ENCODE measurements at regions not wholly inside any gene's neighbourhood (a gene's known extent, or its start where the extent isn't known, plus 50 kb on each side); places are given as distances from the start of the nearest gene placed in this dataset.

GRCh38 chr16:85466989-85467388 is 146.1 kb upstream of the GSE1 start:
- Histone ChIP-seq H3K4me2 (ENCODE audit: insufficient read depth, insufficient read length, low read length) (no peak overlapping the region), H3K23me2 (ENCODE audit: insufficient read length, low read depth, low read length, poor library complexity, severe bottlenecking) (peaks cover 4% of the 10 kb centered on the region), H4K8ac (replicated peaks; ENCODE audit: insufficient read length, low read depth, low read length) (no peak overlapping the region), H2BK12ac (ENCODE audit: insufficient read length, low read depth, low read length) (no peak overlapping the region), H3K4me1 (ENCODE audit: insufficient read depth, low read length) (no peaks in the 10 kb centered on the region), H3K18ac (ENCODE audit: insufficient read length, low read depth, low read length) (no peak overlapping the region), H2AFZ (ENCODE audit: low read length) (no peak overlapping the region), H3T11ph (ENCODE audit: low read length) (no peak overlapping the region), H2BK5ac (ENCODE audit: insufficient read length, low read length) (no peak overlapping the region), H4K5ac (ENCODE audit: insufficient read length, low read depth, low read length) (no peak overlapping the region), H2BK120ac (ENCODE audit: low read depth, low read length, poor library complexity, severe bottlenecking) (no peak overlapping the region), H2BK20ac (ENCODE audit: low read depth, low read length, poor library complexity, severe bottlenecking) (no peak overlapping the region), H2BK15ac (ENCODE audit: low read depth, low read length) (no peak overlapping the region), H3K9me3 (ENCODE audit: control insufficient read depth, low read depth, low read length) (no peaks in the 10 kb centered on the region), H3K14ac (ENCODE audit: insufficient read depth, low read length) (no peak overlapping the region), H3K79me2 (ENCODE audit: insufficient read depth, low read length) (no peaks in the 10 kb centered on the region), H3K23ac (ENCODE audit: insufficient read length, low read depth, low read length) (no peak overlapping the region), H3K79me1 (ENCODE audit: insufficient read depth, low read depth, low read length, poor library complexity, severe bottlenecking) (no peaks in the 10 kb centered on the region), H4K91ac (ENCODE audit: insufficient read length, low read depth, low read length) (no peak overlapping the region), H3K56ac (ENCODE audit: insufficient read length, low read depth, low read length) (no peak overlapping the region), H3K9ac (ENCODE audit: extremely low read depth, insufficient read length, low read length) (no peak overlapping the region), H2AK5ac (ENCODE audit: insufficient read length, low read length) (no peak overlapping the region), H3K4ac (ENCODE audit: low read depth, low read length) (no peak overlapping the region), H4K20me1 (ENCODE audit: control insufficient read depth, insufficient read depth, insufficient read length) (no peaks in the 10 kb centered on the region), H3K27me3 (ENCODE audit: insufficient read depth, low read length) (peaks cover 4% of the 10 kb centered on the region; the same call in 1 of the 2 replicates), H3K27ac (ENCODE audit: insufficient read length, low read depth, low read length) (no peak overlapping the region)
- Mint-ChIP-seq H3K36me3 (ENCODE audit: insufficient read depth in 1 of 3, low read depth in 3 of 3) (no peaks in the 10 kb centered on the region), H3K27me3 (ENCODE audit: low read depth) (peaks cover 52% of the 10 kb centered on the region), H3K4me3 (no peak overlapping the region), H3K27ac (no peak overlapping the region), H3K9me3 (no peaks in the 10 kb centered on the region), H3K4me1 (peaks cover 5 to 18% of the 10 kb centered on the region in 2 experiments)
- no CpG with 5 or more reads among the region's 12 CpGs for WGBS (ENCODE audit: extremely low coverage, insufficient read length, low lambda C conversion rate)
- no peak for DNase-seq
- no peak for TF ChIP-seq CTCF (conservative IDR thresholded peaks at IDR 0.05)

Data from H9 (cell line).